Inflammatory macrophage treated with lipopolysaccharide for 1 hour (primary cell): ENCODE measurements at regions not wholly inside any gene's neighbourhood (a gene's known extent, or its start where the extent isn't known, plus 50 kb on each side); places are given as distances from the start of the nearest gene placed in this dataset.
A peak's percentile ranks its signal among the peaks of the same experiment; 100 is the strongest.
"Not testable (repeated sequence)": the region's sequence is repeated elsewhere in the genome, so short reads cannot be mapped to it uniquely, and the experiment has no call there.

Experiments used
- DNase-seq, 2 donors: peaks; one replicate each; pipeline ENCODE4 v3.0.0-alpha.2; 2020 to 2022

- DNase-seq, result no peak
Measured at GRCh38 chr5:138702166-138703077, 50.8 kb upstream of the CTNNA1 start.

DNA sequence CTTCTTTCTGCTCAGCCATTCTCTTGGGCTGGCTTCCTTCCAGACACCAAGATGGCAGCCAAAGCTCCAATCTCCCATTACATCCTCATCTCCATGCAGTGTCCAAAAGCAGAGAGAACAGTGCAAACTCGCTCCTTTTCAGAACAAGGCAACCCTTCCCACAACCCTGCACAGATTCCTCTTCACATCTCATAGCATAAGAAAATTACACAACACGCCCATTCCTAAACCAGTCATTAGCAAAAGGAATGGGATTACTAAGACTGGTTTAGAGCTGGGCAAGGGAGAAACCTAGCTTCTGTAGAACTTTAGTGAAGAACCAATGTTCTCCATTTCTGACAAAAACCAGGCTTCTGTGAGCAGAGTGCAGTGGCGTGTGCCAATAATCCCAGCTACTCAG lies 51.5 kb upstream of the CTNNA1 start:
- no peak for DNase-seq

- no peak for DNase-seq
Measured at GRCh38 chr5:138700581-138701362, 52.5 kb upstream of the CTNNA1 start.

- no peak for DNase-seq
Measured at GRCh38 chr5:138699482-138699881, 53.7 kb upstream of the CTNNA1 start.

DNA sequence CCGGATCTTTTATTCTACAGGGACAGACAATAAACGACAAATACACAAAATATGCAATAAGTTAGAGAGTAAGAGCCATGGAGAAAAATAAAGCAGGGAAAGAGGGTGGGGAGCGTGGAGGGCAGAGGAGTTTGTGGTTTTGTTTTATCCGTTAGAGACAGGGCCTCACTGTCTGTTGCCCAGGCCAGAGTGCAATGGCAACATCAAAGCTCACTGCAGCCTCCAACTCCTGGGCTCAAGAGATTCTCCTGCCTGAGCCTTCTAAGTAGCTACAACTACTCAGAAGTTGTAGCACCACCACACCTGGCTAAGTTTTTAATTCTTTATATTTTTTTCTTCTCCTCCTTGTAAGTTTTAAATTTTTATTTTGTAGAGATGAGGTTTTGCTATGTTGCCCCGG lies 54.5 kb upstream of the CTNNA1 start:
- no peak for DNase-seq

DNA sequence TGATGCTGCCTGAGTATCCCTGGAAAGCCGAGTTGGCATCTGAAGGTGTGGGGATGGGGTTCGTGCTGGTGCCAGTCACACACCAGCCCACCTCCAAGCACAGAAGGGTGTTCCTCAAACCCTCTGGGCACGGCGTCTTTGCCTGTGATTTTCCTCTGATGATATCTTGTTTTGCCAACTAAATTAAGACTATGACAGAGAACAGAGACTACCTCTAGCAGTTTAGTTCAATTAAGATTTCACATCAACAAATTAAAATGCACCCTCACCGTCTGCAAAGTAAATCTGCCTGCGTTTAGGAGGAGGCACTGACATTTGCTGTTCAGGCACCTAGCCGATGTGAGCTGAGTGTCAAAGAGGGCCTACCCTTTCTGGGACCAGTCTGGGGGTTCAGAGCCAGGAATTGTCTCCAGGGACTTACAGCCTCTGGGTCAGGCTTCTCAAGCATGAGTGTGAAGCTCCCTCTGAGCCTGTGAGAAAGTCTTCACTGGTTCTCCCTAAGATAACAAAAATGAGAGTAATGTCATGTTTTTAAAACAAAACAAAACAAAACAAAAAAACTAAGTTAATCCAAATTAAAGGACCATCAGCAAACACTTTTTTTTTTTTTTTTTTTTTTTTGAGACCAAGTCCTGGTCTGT lies 55.4 kb upstream of the CTNNA1 start:
- no peak for DNase-seq

DNA sequence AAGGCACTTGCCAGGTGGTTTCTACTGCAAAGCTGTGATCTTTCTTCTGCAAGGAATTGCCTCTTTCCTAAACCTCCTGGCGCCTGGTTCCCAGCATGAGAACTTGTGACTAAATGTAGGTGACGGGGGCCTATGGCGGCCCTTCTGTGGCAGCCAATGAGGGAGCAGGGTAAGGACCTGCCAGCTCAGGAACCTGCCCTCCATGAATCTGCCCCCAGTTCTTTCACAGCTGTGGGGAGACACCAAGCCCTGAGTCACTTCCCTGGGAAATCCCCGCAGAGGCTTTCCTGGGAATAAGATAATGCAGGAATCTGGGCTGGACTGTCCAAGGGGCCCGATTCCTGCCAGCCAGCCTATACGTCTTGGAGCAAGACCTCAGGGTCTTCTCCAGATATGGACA lies 56.7 kb upstream of the CTNNA1 start:
- DNase-seq, result no peak

DNA sequence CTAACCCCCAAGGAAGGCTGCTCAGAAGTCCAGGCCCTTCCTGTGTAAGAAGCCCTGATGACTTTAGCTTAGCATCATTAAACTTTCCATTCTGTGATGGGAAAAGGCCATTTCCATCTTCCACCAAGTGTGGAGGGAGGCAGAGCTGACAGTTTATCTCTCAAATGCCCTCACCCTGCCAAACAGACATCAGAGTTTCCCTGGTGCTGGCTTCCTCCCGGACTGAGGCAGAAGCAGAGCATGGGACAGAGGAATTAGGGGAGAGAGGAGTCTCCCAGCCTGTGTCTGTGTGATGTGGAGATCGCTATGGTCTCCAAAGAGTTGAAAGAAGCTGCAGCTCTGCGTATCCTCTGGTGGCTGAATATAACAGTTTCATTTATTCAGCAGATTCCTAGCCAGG lies 57.4 kb upstream of the CTNNA1 start:
- DNase-seq, result no peak

DNA sequence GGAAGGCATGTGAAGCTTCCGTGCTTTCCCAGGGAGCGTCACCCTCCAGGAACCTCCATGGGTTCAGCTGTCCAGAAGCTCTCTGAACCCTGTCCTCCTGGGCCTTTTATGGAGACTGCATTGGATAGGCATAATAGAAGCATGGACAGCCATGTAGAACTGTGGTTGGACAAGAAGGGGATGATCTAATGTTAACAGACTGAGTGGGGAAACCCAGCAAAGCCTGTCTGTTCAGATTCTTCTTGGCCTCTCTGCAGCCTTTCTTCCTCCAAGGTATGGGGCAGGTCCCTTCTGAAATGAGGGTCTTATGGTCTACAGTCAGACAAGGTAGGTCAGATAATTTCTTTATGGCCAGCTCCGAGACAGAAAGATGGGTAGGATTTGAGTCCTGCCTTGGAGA lies 59.1 kb upstream of the CTNNA1 start:
- DNase-seq, result no peak

DNA sequence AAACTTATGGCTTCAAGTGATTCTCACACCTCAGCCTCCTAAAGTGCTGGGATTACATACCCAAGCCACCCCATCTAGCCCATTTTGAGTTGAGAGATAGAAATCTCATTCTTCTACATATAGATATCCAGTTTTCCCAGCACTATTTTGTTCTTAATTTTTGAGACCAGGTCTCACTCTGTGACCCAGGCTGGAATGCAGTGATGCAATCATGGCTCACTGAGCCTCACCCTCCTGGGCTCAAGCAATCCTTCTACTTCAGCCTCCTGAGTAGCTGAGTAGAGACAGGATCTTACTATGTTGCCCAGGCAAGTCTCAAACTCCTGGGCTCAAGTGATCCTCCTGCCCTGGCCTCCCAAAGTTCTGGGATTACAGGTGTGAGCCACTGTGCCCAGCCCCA lies 60.9 kb upstream of the CTNNA1 start:
- DNase-seq, result no peak

- peak; percentile 19 to 26 for DNase-seq
Measured at GRCh38 chr5:138686668-138687067, 66.6 kb upstream of the CTNNA1 start.

GRCh38 chr5:138685193-138685745 lies 68.0 kb upstream of the CTNNA1 start:
- peak; percentile 28 to 53 for DNase-seq

GRCh38 chr5:138682462-138682861 lies 70.8 kb upstream of the CTNNA1 start:
- not testable (repeated sequence) for DNase-seq

GRCh38 chr5:138678826-138679225 lies 74.4 kb upstream of the CTNNA1 start:
- not testable (repeated sequence) for DNase-seq

GRCh38 chr5:138677782-138678181 lies 75.4 kb upstream of the CTNNA1 start:
- no peak for DNase-seq

GRCh38 chr5:138676556-138677193 lies 76.5 kb upstream of the CTNNA1 start:
- no peak for DNase-seq

- DNase-seq, result no peak
Measured at GRCh38 chr5:138676002-138676401, 77.2 kb upstream of the CTNNA1 start.

GRCh38 chr5:138668451-138669380 lies 84.5 kb upstream of the CTNNA1 start:
- DNase-seq, result no peak

- not testable (repeated sequence) for DNase-seq
Measured at GRCh38 chr5:138667782-138668331, 85.4 kb upstream of the CTNNA1 start.

- no peak for DNase-seq
Measured at GRCh38 chr5:138666226-138666742, 86.9 kb upstream of the CTNNA1 start.

DNA sequence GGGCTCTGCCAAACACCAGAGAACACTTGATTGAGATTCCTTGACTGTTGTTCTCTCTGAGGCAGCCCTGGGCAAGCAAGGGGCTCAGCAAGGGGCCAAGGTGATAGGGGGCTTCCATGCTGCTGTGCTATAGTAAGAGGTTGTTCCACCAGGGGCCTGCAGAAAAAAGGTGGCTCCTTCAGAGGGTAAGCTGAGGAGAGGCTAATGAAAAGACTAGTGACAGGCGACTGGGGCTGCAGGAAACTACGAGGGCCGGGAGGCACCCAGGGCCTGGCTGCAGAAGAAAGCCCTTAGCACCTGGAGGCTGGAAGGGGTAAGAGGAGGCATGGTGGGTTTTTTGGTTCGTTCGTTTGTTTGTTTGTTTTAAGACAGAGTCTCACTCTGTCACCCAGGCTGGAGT lies 88.0 kb upstream of the CTNNA1 start:
- DNase-seq, result no peak
